ENCODE measurements at regions not wholly inside any gene's neighbourhood (a gene's known extent, or its start where the extent isn't known, plus 50 kb on each side); places are given as distances from the start of the nearest gene placed in this dataset.

DNA sequence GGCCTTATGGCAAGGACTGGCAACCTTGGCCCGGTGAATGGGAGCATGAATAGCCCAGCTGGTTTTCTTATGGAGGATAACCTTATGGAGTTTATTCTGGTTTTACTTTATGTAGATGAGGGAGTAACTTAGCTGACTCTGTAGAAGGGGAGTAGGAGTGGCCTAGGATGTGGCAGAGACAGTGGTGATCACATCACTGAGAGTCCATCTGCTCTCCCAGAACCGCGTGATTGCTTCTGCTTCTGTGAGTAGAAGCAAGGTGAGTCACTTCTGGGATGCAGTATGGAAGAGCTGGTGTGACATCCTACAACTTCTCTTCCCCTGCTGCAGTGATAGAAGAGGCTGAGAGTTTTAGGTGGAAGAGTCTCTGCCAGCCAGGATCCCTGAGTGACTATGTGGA lies 129.2 kb downstream of the RPS24 start:
- no peak for DNase-seq (ENCODE audit: low read depth)

DNA sequence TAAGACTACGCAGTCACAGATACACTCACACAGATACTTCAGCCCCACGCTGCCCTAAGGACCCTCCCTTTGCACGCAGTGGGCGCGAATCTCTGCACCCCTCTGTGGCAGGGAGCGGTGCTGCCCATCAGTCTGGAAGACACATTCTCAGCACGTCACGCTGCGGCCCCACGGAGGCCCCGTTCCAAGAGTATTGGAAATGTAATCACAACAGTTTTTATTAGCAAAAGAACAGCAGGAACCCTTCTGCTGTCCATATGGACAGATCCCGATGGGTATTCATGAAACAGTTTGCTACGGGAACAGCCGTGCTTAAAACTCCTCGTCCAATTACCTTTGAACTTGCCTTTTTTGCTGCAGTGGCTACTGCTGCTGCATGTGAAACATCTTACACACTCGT lies 131.0 kb downstream of the RPS24 start:
- no peak for DNase-seq (ENCODE audit: low read depth)

DNA sequence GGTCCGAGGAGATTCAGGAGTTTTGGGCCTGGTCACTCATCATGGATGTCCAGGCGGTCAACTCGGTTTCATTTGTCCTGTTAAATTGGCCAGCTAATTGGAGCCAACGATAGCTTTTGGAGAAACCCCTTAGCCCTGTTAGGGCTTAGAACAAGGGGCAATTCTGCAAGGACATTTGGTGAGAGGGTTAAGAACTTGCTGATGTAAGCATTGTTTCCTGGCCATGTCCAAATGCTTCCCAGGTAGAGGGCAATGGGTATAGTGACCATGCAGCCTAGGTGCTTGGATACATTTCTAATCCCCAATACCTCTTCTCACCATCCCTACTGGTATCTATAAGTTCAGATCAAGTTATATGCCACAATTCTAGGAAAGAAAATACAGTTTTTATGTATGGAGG lies 131.5 kb downstream of the RPS24 start:
- no peak for DNase-seq (ENCODE audit: low read depth)

DNA sequence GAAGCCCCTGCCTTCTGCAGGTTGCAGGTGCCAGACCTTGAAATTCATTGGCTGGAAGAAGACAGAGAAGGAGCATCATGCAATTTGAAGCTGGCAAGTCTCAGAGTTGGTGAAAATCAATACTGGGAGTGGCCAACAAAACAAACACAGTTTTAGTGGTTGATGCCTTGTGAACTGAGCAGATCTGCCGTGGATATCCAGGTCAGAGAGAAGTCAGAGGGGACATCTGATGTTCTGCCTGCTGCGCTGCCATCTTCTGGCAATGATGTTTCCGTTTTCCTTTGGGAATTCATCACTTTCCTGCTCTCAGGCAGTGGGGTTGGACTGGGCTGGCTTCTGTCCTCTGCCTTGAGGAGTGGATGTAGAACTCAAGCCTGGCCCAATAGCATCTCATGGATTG lies 132.0 kb downstream of the RPS24 start:
- DNase-seq (ENCODE audit: low read depth), result no peak

DNA sequence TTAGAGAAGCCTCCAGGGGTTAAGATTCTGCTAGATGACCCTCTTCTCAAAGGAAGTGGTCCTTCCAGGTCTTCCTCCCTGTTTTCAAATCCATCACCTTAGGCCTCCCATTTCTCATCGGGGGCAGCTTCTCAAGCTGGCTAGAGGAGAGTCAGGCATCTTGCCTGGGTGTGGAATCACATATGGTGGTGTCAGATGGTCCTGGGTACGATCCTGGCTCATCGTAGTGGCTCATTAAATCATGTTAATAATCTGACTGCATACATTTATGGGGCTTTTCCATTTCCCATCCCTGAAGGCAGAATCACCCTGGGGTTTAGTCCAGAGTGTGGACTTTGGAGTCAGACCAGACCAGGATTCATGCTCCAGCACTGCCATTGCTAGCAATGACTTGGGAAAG lies 132.6 kb downstream of the RPS24 start:
- DNase-seq (ENCODE audit: low read depth), result no peak

DNA sequence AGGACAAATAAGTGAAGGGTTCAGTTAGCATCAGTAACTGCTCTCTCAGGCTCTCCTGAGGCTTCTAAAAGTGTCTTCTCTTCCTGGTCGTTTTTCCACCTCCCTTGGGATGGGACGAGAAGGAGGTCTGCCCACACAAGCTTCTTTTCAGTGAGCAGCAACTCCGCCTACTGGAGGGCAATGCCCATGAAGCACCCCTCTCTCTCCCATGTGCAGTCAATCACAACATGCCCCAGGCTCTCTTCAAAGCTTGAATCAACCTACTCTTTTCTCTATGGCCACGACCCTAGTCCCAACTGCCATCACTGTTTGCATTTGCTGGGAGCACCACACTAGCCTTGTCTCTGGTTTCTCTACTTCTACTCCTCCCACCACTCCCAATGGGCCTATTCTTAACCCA lies 135.6 kb downstream of the RPS24 start:
- no peak for DNase-seq (ENCODE audit: low read depth)

DNA sequence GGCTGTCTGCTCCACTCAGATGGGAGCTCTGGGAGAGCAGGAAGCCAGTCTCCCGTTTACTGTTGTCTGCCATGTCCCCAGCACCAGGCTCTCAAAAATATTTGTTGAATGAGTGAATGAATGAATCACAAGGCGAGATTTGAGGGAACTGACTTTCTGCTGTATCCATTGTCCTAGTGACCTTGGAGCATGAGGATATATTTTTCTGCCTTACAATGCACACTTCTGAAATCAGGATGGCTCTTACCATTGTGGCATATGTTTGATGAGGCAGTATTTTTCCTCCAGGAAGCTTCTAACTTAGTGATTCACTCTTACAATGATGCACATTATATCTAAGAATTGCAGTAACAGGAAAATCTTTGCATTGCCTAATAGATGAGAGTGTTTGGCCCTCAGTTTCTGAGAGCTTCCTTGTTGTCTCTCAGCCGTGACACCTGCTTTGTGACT lies 136.4 kb downstream of the RPS24 start:
- no peak for DNase-seq (ENCODE audit: low read depth)

DNA sequence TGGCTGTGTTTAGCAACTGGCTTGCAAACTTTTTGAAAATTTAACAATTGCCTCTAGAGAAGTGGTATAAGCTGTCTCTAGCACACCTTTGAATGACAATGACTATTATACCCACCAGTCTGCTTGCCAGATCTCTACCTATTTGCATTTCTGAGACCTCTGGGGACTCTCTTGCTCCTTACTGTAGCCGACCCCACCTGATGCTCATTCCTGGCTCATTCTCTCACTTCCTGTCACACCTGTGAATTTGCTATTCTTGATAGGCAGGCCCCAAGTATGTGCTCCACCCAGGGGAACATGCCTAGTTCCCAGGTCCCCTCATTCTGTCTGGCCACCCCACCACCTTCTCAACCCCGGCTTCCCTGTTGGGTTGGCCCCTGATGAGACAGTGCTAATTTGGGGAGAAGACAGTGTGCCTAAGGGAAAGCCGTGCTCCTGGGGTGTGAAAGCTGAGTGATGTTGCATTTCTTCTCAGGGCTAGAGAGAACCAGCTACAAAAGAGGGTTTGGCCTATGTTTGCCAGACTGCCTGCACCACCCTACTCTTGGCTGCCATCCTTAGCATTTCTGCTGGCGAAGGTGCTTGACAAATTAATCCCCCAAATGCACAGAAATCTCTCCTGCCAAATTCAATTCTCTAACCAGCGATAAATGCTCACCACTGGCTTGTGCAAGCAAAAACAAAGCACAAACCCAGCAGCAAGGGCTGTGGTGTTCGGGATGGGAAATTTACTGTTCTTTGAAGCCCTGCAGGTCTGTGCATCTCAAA lies 138.2 kb downstream of the RPS24 start:
- DNase-seq (ENCODE audit: low read depth), result no peak

DNA sequence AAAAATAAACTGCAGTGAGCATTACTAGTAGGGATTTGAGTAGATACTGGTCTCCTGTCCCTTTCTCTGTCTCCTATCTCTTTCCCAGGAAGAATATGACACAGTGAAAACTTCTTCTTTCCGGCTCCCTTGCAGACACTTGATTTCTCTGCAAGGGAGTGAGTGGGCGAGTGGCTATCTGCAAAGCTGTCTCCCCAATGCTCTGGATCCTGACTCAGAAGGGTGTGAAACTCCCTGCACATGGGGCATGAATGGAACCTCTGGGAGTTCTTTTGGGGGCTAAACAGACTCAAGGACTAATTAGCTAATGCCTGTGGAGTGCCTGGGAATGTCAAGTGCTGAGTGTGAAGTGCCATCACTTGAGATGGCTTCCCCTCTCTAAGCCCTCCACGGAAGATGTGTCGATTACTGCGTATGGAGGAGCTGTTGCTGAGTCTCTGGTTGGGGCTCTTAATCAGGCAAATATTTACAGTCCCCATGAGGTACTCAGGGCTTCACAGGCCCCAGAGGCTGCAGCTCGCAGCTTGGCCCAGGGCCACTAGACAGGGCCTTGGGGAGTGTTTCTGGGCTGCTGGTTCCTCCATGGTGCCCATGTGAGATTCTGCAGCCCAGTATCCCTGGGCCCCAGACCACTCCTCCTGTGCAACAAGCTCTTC lies 139.8 kb downstream of the RPS24 start:
- DNase-seq (ENCODE audit: low read depth), result no peak

DNA sequence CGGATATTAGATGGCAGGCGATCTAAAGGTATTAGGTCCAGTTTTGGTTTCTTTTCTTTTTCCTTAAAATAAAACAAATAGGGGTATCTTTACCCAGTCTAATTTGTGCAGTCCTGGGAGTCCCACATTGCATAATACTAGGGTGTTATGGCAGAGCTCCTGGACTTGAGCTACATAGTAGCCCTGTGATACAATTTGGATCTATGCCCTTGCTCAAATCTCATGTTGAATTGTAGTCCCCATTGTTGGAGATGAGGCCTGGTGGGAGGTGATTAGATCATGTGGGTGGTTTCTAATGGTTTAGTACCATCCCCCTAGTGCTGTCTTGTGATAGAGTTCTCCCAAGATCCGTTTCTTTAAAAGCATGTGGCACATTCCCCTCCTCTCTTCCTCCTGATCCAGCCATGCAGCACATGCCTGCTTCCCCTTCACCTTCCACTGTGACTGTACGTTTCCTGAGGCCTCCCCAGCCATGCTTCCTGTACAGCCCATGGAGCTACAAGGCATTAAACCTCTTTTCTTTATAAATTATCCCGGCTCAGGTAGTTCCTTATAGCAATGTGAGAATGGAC lies 141.9 kb downstream of the RPS24 start:
- no peak for DNase-seq (ENCODE audit: low read depth)

DNA sequence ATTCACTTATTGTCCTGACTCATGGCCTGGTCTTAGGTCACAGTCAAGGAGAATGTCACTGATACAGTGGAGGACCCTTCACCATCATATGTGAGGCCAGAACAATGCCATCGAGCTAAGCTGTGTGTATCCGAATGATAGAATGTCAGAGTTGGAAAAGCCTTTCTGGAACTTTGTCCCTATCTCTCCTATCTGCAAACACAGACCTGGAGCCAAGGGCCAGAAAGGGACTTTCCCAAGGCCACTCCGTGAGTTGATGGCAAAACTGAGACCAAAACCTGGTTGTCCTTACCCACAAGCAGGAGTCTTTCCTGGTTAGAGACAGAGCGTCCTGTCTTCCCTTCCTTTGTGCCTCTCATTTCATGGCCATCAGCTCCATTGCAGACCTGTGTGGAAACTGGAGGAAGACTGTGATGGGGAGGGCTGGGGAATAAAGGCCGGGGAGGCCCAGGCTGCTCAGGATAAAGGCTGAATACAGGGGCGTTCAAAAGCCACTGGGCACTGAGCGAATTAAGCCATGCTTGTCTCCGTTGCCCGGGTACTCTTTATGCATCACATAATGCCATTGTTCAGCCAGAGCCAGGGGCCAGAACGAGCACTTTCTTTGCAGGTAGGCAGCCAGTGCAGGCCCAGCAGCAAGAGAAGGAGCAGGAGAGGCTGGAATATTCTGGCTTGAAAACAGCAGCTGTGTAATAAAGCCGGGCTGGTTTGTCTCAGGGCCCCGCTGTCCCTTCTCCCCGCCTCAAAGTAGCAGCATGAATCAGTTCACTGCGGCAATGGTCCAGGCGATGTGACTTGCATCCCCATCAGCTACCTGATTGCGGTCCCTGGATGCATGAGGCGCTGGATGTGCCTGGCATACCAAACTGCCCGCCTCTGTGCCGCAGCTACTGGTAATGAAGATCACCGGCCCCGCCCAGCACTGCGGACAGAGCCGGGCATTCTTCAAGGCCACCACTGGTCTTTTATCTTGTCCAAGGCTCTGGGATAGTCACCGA lies 143.0 kb downstream of the RPS24 start:
- DNase-seq (ENCODE audit: low read depth), result no peak

DNA sequence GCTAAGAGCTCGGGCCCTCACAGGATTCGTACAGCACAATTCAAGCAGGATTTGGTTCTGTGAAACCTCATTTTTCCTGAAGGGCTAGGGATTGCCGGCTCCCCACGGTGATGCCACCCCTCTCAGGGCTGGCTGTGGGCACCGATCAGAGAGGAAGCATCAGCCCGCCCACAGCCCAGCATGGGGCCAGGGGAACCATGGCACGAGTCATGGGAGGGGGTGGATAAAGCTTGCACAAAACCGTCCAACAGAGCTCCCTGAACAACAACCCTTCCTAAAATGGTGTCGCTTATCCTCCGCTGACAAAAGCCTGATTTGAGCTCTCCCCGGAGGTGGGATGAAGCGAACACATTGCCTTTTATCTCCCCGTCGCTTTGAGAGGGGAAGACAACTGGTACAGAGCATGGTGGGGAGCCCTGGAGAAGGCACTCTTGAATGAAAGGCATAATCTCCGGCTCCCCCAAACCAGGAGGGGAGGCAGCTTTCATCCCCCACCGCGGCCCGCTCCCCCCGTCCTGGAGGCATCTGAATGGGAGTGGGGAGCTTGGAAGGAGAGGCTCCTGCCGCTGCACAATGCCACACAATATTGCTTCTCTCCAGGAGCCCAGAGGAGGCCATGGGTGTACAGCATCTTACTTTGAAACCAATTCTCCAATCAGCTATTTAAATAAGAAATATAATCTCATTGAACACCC lies 144.0 kb downstream of the RPS24 start:
- DNase-seq (ENCODE audit: low read depth), result no peak

DNA sequence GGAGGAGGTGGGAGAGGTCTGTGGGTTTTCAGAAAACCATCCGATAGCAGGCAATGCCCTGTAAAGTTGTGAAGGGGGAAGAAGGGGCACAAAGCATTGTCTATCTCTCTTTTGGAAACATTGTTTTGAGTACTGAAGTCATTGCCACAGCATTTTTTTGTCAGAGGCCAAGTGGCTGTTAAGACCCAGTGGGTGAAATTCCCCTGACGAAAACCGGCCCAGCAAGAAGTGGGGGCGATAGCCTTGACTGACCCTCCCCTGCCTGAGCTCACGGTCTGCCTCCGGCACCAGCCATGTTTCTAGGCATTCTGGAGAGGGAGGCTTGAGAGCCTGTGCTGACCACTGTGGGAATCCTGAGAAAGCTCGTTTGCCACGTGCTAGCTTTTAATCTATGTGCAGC lies 144.7 kb downstream of the RPS24 start:
- no peak for DNase-seq (ENCODE audit: low read depth)

DNA sequence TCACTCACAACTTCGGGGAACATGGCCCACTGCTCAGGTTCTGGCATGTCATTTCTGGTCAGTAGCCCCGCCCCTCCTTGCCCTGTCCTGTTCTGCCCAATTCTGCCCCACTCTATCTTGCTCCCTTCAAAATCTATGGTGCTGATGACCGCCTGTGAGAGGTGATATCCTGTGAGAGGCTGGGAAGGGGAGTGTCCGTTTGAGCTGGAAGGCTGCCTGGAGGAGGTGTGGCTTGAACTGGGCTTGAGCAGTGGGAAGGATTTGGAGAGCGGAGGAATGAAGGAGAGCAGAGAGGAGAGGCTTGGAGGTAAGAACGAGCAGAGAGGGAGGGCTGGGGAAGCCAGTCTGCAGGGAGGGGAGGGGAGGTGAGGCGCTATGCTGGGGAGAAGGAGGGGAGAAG lies 145.3 kb downstream of the RPS24 start:
- DNase-seq (ENCODE audit: low read depth), result no peak

DNA sequence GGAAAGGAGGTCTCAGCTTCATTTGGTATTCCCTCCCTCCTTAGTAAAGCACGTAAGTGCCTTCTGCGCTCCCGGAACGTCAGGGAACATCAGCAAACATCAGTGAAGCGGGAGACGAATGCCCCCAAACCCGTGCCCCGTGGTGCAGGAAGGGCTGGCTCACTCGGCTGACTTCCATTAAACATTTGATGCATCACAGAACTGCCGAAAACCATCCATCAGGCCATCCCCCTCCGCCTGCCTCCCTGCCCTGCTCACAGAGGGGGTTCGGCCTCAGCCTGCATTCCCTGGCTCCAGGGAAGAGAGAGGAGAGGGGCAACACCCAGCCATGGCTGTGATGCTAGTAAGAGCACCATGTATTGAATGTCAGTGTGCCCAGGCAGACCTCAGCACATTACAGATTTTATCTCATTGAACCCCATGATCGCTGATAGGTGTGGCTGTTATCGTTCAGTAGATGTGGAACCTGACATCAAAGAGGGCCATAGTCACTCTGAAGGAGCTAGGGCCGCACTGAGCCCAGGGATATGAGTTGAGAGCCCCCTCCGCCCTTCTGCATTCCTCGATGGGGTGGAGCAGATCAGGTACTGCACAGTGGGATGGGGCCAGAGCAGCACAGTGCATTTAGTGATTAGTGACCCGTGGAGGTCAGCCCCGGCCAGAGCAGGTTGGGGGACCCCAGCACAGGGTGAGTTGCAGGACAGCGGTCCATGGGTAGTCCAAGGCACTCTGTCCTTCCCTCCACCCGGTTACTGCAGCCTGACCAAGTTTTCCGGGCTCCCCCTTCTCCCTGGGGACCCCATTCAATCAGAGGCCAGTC lies 146.4 kb downstream of the RPS24 start:
- no peak for DNase-seq (ENCODE audit: low read depth)

DNA sequence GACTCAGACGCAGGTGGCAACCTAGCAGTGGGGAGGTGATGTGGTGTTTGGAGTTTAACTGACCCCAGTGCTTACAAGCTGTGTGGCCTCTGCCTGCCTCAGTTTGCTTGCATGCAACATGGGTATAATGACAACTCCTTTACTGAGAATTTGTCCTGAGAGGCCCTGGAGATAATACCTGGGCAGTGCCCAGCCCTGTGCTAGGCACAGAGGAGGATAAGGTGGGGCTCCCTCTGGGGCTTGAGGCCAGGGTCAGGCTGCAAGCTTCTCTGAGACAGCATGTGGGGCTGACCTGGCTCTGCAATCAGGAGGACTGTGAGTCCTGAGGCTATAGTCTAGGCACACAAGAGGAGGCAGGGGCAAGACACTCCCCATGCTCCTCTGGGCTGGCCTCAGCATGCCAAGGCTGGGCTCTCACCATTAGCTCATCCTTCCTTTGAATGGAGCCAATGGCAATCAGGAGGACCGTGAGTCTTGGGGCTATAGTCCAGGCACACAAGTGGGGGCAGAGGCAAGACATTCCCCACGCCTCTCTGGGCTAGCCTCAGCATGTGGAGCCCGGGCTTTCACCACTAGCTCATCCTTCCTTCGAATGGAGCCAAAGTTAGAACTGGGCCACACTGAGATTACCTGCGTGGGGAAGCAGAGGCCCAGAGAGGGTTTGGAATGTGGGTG lies 147.9 kb downstream of the RPS24 start:
- no peak for DNase-seq (ENCODE audit: low read depth)

DNA sequence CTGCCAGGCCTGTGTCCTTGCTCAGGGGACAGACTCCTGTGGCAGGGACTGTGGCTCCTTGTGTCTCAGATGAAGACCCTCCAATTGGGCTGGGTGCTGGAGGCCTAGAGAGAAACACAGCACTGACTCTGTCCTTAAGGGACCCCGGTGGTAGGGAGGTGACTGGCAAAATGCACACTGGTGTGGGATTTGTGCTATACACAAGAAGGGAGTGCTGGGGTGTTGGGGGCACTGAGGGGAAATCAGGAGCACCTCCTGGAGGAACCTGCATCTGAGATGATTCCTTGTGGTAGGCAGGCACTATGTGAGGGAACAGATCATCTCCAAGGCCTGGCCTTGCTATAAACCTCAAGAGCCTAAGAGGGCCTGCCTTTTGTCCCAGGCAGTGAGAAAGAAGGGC lies 149.2 kb downstream of the RPS24 start:
- DNase-seq (ENCODE audit: low read depth), result no peak

DNA sequence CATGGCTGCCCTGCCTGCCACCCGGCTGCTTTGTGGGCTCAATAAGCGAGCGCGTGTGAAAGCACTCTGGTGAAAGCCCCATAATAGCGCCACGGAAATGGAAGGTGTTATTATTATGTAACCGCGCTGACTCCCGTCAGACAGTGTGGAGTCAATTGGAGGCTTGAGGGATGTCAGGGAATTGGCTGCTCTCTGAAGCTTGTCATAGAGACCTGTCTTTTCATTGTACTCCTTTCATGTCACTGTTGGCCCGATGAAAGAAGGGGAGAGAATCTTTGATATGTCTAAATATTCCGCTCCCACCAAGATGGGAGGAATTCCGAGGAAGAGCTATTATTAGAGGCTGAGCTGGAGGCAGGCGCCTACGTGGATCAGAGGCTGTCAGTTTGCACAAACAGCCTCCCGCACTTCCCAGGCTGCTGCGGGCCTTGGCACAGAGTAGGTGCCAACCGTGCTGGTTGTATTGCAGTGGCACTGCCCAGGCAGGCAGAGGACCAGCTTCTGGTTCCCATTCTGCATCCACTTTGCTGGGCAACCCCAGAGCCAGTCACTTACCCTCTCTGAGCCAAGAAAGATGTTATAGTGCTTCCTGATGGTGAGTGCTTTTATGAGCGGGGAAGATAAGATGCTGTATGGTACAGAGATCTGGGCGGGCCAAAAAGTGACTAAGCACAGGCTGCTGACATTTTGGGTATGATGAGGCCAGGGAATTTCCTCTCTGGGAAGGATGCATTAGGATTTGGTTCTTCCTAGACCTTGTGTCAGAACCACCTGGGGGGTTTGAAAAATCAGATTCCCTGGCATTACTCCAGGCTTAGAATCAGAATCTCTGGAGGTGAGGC lies 151.4 kb downstream of the RPS24 start:
- no peak for DNase-seq (ENCODE audit: low read depth)

DNA sequence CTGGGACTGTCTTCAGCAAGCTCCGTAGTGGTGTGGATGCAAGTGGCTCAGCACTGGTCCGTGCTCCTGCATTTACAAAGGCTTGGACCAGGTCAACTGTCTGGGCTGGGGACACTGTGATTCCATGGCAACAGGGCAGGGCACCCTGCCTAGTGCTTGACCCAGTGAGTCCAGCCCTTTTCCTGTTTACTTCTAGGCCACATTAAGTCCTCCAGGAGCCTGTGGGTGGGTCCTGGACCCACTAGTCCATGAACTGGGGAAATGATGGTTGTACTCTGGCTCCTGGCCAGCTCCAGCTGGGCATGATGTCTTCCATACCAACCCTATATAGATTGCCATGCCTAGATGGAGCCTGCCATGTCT lies 152.0 kb downstream of the RPS24 start:
- DNase-seq (ENCODE audit: low read depth), result no peak

All from non-pigmented ciliary epithelial cell (primary cell).